Caki2 (cell line): ENCODE measurements at regions not wholly inside any gene's neighbourhood (a gene's known extent, or its start where the extent isn't known, plus 50 kb on each side); places are given as distances from the start of the nearest gene placed in this dataset.
"Not testable (repeated sequence)": the region's sequence is repeated elsewhere in the genome, so short reads cannot be mapped to it uniquely, and the experiment has no call there.

Source experiments
- DNase-seq: peaks from one replicate; pipeline ENCODE4 v3.0.0-alpha.2; 2015; ENCODE audit warnings: low read depth
- in situ Hi-C: cut with HindIII; loops from 2 replicates; pipeline ENCODE4 v1.10.0; 2016; ENCODE audit warnings: low sequenced_read_pairs, low pct_unique_long_range_greater_than_20kb, mixed read lengths

- DNase-seq = no peak
- in situ Hi-C loops = no loop called here
These were observed 74.8 kb upstream of the PRMT8 start for GRCh38 chr12:3416159-3416558.

GRCh38 chr12:3416670-3417069, 74.3 kb upstream of the PRMT8 start:
- in situ Hi-C loops = no loop called here
- no peak for DNase-seq

GRCh38 chr12:3417113-3417512, 73.9 kb upstream of the PRMT8 start:
- in situ Hi-C loops = no loop called here
- no peak for DNase-seq

GRCh38 chr12:3417937-3418462, 73.0 kb upstream of the PRMT8 start:
- DNase-seq = no peak
- in situ Hi-C loops = no loop called here

GRCh38 chr12:3418609-3419390, 72.2 kb upstream of the PRMT8 start:
- no peak for DNase-seq
- in situ Hi-C loops = no loop called here

GRCh38 chr12:3419558-3419957, 71.4 kb upstream of the PRMT8 start:
- in situ Hi-C loops = no loop called here
- DNase-seq = no peak

- no peak for DNase-seq
- in situ Hi-C loops = no loop called here
These were observed 70.3 kb upstream of the PRMT8 start for GRCh38 chr12:3420693-3421092.

- in situ Hi-C loops = no loop called here
- DNase-seq = no peak
These were observed 69.6 kb upstream of the PRMT8 start for GRCh38 chr12:3421191-3421978.

GRCh38 chr12:3424796-3425195, 66.2 kb upstream of the PRMT8 start:
- DNase-seq, in situ Hi-C loops: not testable (repeated sequence)

GRCh38 chr12:3427956-3428355, 63.0 kb upstream of the PRMT8 start:
- no peak for DNase-seq
- in situ Hi-C loops = no loop called here

- in situ Hi-C loops = no loop called here
These were observed 62.4 kb upstream of the PRMT8 start for GRCh38 chr12:3428631-3429030.

GRCh38 chr12:3429523-3429922, 61.5 kb upstream of the PRMT8 start:
- in situ Hi-C loops = not testable (repeated sequence)

More at GRCh38 chr12:3428631-3429030, 62.4 kb upstream of the PRMT8 start:
- DNase-seq = no peak

GRCh38 chr12:3431686-3432085, 59.3 kb upstream of the PRMT8 start:
- DNase-seq = no peak
- in situ Hi-C loops = no loop called here

More at GRCh38 chr12:3429523-3429922, 61.5 kb upstream of the PRMT8 start:
- not testable (repeated sequence) for DNase-seq

GRCh38 chr12:3432176-3432742, 58.7 kb upstream of the PRMT8 start:
- in situ Hi-C loops = no loop called here
- DNase-seq = no peak

GRCh38 chr12:3432868-3433267, 58.1 kb upstream of the PRMT8 start:
- DNase-seq = no peak
- in situ Hi-C loops = no loop called here

GRCh38 chr12:3436461-3437065, 54.4 kb upstream of the PRMT8 start:
- in situ Hi-C loops = no loop called here
- DNase-seq = no peak

GRCh38 chr12:3437986-3438385, 53.0 kb upstream of the PRMT8 start:
- in situ Hi-C loops = no loop called here
- DNase-seq = no peak

- no peak for DNase-seq
- in situ Hi-C loops = no loop called here
These were observed 52.6 kb upstream of the PRMT8 start for GRCh38 chr12:3438401-3438800.
